ENCODE measurements at regions not wholly inside any gene's neighbourhood (a gene's known extent, or its start where the extent isn't known, plus 50 kb on each side); places are given as distances from the start of the nearest gene placed in this dataset.

DNA sequence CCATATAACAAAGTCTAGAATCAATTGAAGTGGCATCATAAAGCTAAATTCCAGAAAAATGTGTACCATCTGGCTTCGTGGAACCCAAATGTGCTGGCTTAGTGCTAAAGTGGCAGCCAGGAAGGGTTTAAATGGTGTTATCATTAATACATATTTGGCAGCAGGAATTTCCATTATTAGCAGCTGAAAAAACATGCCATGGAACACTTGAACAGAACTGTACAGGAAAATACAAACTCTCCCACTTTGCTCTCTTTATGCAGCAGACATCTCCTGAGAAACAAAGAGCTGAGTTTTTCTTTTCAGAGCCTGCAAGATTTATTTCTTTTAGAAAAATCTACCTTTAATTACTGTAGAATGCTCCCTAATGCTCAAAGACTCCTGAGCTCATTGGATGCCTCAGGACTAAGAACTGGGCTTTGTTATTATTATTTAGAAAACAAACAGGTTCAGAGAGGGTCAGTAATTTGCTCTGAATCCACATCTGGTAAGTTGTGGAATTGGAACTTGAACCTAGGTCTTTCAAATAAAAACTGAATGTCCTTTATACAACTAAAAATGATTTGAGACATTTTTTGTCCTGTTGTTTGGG is 179.0 kb downstream of the LACC1 start:
- DNase-seq: no peak

DNA sequence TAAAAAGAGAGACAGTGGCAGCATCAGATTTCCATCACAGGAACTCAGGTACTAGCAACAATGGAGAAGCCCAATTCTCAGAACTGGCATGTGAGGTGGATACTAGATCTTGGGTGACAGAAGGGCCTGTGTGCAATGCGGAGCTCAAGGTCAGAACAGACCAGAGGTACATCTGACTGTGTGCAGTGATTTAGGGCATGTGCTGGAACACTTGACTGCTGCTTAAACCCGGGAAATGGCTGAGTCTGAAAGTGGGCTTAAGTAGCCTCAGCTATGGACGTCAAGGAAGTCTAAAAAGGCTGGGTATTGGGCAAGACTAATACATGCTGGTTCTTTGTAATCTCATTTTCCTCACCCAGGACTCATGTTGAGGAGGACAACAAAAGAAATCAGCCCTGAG is 182.2 kb downstream of the LACC1 start:
- no peak for DNase-seq

- no peak for DNase-seq
Observed at GRCh38 chr13:44063467-44063866, 183.8 kb downstream of the LACC1 start.

DNA sequence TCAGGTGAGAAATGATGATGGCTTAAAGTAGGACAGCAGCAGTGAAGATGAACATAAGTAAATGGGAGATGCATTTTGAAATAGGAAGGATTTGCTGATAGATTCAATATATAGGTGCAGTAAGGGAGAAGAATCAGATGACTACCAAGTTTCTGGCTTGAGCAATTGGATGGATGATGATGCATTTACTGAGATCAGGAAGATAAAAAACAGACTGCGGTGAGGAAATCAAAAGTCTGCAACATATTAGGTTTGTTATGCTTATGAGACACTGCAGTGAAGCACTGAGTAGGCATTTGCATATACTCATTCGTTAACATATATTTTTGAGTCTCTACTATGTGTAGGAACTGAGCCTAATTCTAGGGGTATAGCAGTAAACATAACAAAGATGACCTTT is 184.2 kb downstream of the LACC1 start:
- no peak for DNase-seq

GRCh38 chr13:44064357-44064756 is 184.7 kb downstream of the LACC1 start:
- no peak for DNase-seq

- DNase-seq: peak in 1 of 2 experiments; percentile 5
Observed at GRCh38 chr13:44068169-44068568, 188.5 kb downstream of the LACC1 start.

DNA sequence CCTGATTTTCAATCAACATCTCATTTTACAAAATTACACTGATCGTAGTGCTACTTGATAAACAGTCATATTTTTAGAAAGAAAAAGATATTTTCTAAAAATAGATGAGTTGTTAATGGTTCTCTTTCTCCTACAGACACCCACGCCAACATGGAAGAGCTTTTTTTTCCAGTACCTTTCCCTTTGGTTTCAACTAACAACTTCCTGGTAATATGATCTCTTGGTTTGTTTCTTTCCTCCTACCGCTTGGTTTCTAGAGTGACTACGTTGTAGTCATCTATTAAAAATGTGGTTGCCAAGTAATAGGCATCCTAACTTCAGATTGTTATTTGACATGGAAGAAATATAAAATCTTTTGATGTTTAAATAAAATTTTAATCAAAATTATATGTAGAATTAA is 189.0 kb downstream of the LACC1 start:
- DNase-seq: peak; percentile 4 to 66

GRCh38 chr13:44072536-44072935 is 192.8 kb downstream of the LACC1 start:
- DNase-seq: no peak

DNA sequence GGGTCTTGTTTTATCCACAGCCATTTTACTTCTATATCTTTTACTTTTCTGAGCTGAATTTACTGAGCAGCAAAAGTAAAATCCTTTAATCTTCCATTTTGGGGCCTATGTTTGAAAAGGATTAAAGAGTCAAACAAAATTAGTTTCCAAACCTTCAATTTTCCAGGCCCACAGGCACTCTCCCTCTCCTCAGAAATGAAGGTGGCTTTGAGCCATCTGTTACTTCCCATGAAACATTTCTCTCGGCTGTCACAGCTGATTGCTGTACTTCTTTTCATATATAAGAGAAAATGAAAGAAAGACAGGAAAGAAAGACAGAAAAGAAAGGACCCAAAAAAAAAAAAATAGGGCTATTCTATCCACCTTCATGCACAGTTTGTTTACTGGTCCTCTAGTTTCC is 194.9 kb downstream of the LACC1 start:
- DNase-seq: no peak

GRCh38 chr13:44075113-44075512 is 195.4 kb downstream of the LACC1 start:
- no peak for DNase-seq

- DNase-seq: no peak
Observed at GRCh38 chr13:44078806-44079376, 199.2 kb downstream of the LACC1 start.

GRCh38 chr13:44079413-44080205 is 199.9 kb downstream of the LACC1 start:
- no peak for DNase-seq

DNA sequence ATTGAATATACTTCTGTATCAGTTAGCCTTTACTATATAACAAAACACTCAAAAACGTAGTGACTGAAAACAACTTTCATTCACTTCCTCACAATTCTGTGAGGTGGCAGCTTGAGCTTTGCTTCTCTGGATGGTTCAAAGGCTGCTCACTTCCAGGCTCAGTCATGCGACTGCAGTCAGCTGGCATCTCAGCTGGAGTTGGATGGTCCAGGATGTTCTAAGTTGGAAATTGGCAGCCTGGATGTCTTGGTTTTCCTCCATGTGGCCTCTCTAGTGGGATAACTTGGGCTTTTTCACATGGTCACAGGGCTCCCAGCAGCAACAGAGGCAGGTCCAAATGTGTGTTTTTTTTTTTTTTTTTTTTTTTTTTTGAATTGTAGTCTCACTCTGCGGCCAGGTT is 204.4 kb downstream of the LACC1 start:
- no peak for DNase-seq

DNA sequence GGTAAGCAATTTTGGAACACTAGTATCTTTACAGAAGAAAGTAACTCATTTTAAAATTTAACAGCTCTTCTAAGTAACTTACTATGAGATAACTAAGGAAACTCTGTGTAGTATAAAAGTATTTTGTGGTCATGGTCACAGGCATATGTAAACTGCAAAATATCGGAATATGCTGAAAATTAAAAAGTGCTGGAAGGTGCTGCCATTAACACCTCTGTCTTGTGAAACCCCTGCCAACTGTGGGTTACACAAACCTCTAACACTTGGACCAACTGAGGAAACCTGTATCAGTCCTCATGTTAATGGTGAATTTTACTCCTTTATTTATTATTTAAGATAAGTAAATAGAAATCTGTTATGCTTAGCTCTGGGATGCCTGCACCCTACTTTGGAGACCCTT is 206.7 kb downstream of the LACC1 start:
- DNase-seq: no peak

DNA sequence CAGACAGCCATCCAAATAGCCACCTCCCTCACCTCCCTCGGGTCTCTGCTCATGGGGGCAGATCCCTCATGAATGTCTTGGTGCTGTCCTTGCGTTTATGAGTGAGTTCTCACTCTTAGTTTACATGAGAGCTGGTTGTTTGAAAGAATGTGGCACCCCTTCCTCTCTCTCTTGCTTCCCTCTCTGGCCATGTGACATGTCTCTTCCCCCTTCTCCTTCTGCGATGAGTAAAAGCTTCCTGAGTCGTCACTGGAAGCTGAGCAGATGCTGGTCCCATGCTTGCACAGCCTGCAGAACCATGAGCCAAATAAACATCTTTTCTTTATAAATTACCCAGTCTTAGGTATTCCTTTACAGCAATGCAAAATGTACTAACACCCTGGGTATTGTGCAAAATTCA is 208.7 kb downstream of the LACC1 start:
- no peak for DNase-seq

- no peak for DNase-seq
Observed at GRCh38 chr13:44088991-44089413, 209.3 kb downstream of the LACC1 start.

GRCh38 chr13:44089452-44089851 is 209.7 kb downstream of the LACC1 start:
- DNase-seq: no peak

- DNase-seq: no peak
Observed at GRCh38 chr13:44092078-44092970, 212.6 kb downstream of the LACC1 start.

DNA sequence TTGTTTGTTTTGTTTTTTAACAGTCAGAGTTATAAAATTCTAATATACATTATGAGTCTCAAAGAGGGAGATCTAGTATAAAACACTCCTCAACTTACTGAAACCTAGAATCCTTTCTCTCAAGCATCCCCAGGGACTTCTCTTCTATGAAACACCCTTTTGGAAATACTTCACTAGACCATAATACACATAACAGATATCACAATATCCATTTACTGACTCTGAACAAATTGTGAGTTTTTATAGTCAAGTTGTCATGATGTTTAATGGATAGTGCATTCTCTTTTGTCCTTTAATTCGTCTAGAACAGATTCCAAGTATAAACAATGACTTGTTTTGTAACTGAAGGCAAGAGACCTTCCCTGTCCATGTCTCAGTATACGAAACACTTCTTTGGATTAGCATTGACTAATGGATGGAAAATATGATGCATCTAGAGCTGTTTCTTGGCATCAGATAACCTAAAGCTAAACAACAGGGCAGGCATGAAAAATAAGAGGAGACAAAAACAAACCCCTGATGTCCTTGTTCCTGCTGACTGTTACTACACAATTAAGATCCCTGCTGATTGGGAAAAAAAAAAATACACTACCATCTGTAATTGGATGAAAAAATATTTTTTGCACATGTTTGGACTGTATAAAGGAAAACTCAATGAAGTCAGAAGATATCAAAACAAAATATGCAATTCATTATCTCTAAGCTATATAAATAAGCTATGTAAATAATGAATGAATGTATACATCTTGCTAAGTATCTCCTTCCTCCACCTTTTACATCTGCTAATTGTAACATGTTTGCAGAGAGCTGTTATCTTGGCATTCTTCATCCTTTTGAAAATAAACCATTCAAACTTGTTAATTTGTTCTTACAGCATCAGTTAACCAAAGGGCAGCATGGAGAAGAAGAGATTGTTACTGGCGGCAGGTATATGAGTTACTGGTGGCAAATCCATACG is 214.2 kb downstream of the LACC1 start:
- DNase-seq: no peak

DNA sequence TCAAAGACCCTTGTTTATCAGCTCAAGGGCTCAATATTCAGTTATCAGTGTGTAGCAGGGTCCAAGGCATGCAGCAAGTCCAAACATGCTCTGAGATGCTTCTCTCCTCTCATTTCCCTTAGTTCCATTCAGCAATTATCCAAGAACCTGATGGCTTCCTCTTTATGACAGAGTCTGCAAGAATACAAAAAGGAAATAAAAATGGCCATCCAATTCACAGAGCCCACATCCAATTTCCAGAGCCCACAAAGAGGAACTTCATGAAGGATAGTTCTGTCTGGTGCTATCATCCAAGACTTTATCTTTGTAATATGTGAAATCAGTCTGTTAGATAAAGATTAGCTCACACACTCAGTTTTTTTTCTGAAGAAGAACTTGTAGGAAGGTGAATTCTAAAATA is 217.2 kb downstream of the LACC1 start:
- no peak for DNase-seq

GRCh38 chr13:44098559-44098958 is 218.9 kb downstream of the LACC1 start:
- DNase-seq: no peak

Data from SW 1271 (cell line).